Activated CD4-positive, alpha-beta T cell treated with anti-CD3 and anti-CD28 coated beads, Interleukin-2, amount 10 ng/mL, durations not matched to agents 7 days and 5 days (primary cell): ENCODE measurements at regions not wholly inside any gene's neighbourhood (a gene's known extent, or its start where the extent isn't known, plus 50 kb on each side); places are given as distances from the start of the nearest gene placed in this dataset.

Experiments
- CTCF ChIA-PET: fragments of 350-600 bp; sonication (Branson Sonifier 250); formaldehyde crosslinking; loops from one replicate; lab custom pipeline; 2021; ENCODE audit warnings: antibody characterized with exemption; lab: Charles Lee
- POLR2A ChIA-PET: fragments of 350-600 bp; sonication (Branson Sonifier 250); formaldehyde crosslinking; loops from one replicate; lab custom pipeline; 2021; ENCODE audit warnings: antibody characterized with exemption; lab: Charles Lee
- DNase-seq: peaks from one replicate; pipeline ENCODE4 v3.0.0-alpha.2; 2020
- H3K27ac Mint-ChIP-seq: one replicate; pipeline ENCODE4 v1.8.0; 2021; ENCODE audit warnings: mild to moderate bottlenecking, moderate library complexity, mixed read lengths
- H3K27me3 Mint-ChIP-seq: one replicate; pipeline ENCODE4 v1.8.0; 2021; ENCODE audit warnings: mixed read lengths
- H3K36me3 Mint-ChIP-seq: one replicate; pipeline ENCODE4 v1.8.0; 2021; ENCODE audit warnings: low read depth, mixed read lengths
- H3K4me1 Mint-ChIP-seq: one replicate; pipeline ENCODE4 v1.8.0; 2021; ENCODE audit warnings: mixed read lengths
- H3K4me3 Mint-ChIP-seq: one replicate; pipeline ENCODE4 v1.8.0; 2021; ENCODE audit warnings: mild to moderate bottlenecking, moderate library complexity, mixed read lengths
- H3K9me3 Mint-ChIP-seq: one replicate; pipeline ENCODE4 v1.8.0; 2021; ENCODE audit warnings: mixed read lengths

- Mint-ChIP-seq H3K27ac (no peak overlapping the region), H3K4me1 (no peaks in the 10 kb centered on the region), H3K9me3 (peaks cover 11% of the 10 kb centered on the region), H3K27me3 (no peaks in the 10 kb centered on the region), H3K4me3 (no peak overlapping the region), H3K36me3 (no peaks in the 10 kb centered on the region)
- CTCF ChIA-PET = no interaction called here
- POLR2A ChIA-PET = interaction anchor here (0.6 kb wide), 1 partner anchor 242 kb away, joined by 3 read pairs; no protein-coding TSS in a partner anchor
- DNase-seq = no peak
These were observed 710.7 kb upstream of the TBX3 start for GRCh38 chr12:115394496-115395220.

- H3K27me3 Mint-ChIP-seq = no peaks in the 10 kb centered on the region
- ChIA-PET CTCF (no interaction called here), POLR2A (no interaction called here)
- H3K4me1 Mint-ChIP-seq = no peaks in the 10 kb centered on the region
- no peaks in the 10 kb centered on the region for H3K36me3 Mint-ChIP-seq
- H3K27ac Mint-ChIP-seq = no peak overlapping the region
- no peak for DNase-seq
- H3K9me3 Mint-ChIP-seq = no peaks in the 10 kb centered on the region
- no peak overlapping the region for H3K4me3 Mint-ChIP-seq
These were observed 704.2 kb upstream of the TBX3 start for GRCh38 chr12:115388139-115388538.

- no peaks in the 10 kb centered on the region for H3K9me3 Mint-ChIP-seq
- no peaks in the 10 kb centered on the region for H3K4me1 Mint-ChIP-seq
- no peak overlapping the region for H3K27ac Mint-ChIP-seq
- H3K36me3 Mint-ChIP-seq = no peaks in the 10 kb centered on the region
- no peaks in the 10 kb centered on the region for H3K27me3 Mint-ChIP-seq
- no peak for DNase-seq
- ChIA-PET CTCF (no interaction called here), POLR2A (no interaction called here)
- no peak overlapping the region for H3K4me3 Mint-ChIP-seq
These were observed 703.5 kb upstream of the TBX3 start for GRCh38 chr12:115387467-115387901.

- Mint-ChIP-seq H3K27ac (no peak overlapping the region), H3K9me3 (no peaks in the 10 kb centered on the region), H3K4me3 (no peak overlapping the region)
These were observed 703.0 kb upstream of the TBX3 start for GRCh38 chr12:115386946-115387345.

DNA sequence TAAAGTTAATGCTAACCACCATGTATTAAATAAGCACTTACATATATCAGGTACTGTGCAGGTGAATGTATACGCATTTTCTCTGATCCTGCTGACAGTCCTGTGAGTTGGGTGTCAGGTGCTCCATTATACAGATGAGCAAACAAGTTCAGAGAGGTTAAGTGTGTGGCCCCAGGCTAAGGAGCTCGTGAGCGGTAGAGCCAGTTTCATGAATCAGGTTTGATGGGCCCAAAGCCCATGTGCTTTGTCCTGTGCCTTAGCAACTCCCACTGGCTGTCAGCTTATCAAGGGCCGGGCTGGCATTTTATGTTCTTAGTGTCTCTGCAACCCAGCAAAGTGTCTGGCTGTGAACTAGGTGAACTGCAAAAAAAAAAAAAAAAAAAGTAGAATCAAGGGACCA is 701.2 kb upstream of the TBX3 start:
- Mint-ChIP-seq H3K4me1 (no peaks in the 10 kb centered on the region), H3K27me3 (no peaks in the 10 kb centered on the region), H3K36me3 (no peaks in the 10 kb centered on the region), H3K9me3 (no peaks in the 10 kb centered on the region), H3K4me3 (no peak overlapping the region), H3K27ac (no peak overlapping the region)
- no peak for DNase-seq
- POLR2A ChIA-PET = no interaction called here
- CTCF ChIA-PET = no interaction called here

More at GRCh38 chr12:115386946-115387345, 703.0 kb upstream of the TBX3 start:
- POLR2A ChIA-PET = no interaction called here
- DNase-seq = no peak
- H3K36me3 Mint-ChIP-seq = no peaks in the 10 kb centered on the region
- H3K27me3 Mint-ChIP-seq = no peaks in the 10 kb centered on the region
- CTCF ChIA-PET = no interaction called here
- H3K4me1 Mint-ChIP-seq = no peaks in the 10 kb centered on the region

DNA sequence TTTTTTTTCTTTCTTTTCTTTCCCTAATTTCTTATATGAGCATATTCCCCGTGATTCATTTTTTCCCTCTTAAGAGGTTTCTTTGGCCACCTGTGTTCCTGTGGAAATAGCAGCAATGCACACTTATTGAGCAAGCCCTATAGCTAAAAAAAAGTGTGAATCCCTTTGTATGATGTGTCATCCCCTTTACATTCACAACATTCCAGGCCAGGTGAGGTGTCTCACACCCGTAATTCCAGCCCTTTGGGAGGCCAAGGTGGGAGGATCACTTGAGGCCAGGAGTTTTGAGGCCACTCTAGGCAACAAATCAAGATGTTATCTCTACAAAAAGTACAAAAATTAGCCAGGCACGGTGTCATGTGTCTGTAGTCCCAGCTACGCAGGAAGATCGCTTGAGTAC is 700.4 kb upstream of the TBX3 start:
- no peaks in the 10 kb centered on the region for H3K36me3 Mint-ChIP-seq
- ChIA-PET CTCF (no interaction called here), POLR2A (no interaction called here)
- no peak overlapping the region for H3K4me3 Mint-ChIP-seq
- no peaks in the 10 kb centered on the region for H3K27me3 Mint-ChIP-seq
- H3K4me1 Mint-ChIP-seq = no peaks in the 10 kb centered on the region
- H3K9me3 Mint-ChIP-seq = no peaks in the 10 kb centered on the region
- H3K27ac Mint-ChIP-seq = no peak overlapping the region
- DNase-seq = no peak

GRCh38 chr12:115383668-115384067 is 699.7 kb upstream of the TBX3 start:
- no peaks in the 10 kb centered on the region for H3K9me3 Mint-ChIP-seq
- H3K36me3 Mint-ChIP-seq = no peaks in the 10 kb centered on the region
- CTCF ChIA-PET = no interaction called here
- POLR2A ChIA-PET = interaction anchor here (0.7 kb wide), 1 partner anchor 1648 kb away, joined by 3 read pairs; no protein-coding TSS in a partner anchor
- no peak for DNase-seq
- H3K4me1 Mint-ChIP-seq = no peaks in the 10 kb centered on the region
- no peak overlapping the region for H3K4me3 Mint-ChIP-seq
- no peak overlapping the region for H3K27ac Mint-ChIP-seq
- H3K27me3 Mint-ChIP-seq = no peaks in the 10 kb centered on the region

DNA sequence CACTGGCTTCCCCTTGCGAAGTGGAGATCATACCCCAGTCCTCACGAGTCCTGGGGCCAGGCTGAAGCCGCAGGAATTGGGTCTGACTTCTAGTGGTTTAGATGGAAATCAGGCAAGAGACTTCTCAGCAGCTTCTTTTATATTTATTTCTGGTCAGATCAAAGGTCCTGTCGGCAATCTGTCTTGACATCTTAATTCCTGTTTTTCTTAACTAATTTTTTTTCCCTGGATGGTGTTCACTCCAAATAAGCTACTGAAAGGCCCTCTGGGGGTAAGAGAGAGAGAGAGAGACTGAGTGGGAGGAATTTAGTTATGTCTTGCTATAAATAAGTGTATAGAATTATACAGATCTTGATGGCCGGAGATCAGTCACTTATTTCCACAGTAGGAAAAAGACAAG is 698.7 kb upstream of the TBX3 start:
- CTCF ChIA-PET = no interaction called here
- Mint-ChIP-seq H3K4me3 (no peak overlapping the region), H3K27me3 (no peaks in the 10 kb centered on the region), H3K36me3 (no peaks in the 10 kb centered on the region), H3K27ac (no peak overlapping the region), H3K4me1 (no peaks in the 10 kb centered on the region), H3K9me3 (no peaks in the 10 kb centered on the region)
- no peak for DNase-seq
- POLR2A ChIA-PET = no interaction called here

DNA sequence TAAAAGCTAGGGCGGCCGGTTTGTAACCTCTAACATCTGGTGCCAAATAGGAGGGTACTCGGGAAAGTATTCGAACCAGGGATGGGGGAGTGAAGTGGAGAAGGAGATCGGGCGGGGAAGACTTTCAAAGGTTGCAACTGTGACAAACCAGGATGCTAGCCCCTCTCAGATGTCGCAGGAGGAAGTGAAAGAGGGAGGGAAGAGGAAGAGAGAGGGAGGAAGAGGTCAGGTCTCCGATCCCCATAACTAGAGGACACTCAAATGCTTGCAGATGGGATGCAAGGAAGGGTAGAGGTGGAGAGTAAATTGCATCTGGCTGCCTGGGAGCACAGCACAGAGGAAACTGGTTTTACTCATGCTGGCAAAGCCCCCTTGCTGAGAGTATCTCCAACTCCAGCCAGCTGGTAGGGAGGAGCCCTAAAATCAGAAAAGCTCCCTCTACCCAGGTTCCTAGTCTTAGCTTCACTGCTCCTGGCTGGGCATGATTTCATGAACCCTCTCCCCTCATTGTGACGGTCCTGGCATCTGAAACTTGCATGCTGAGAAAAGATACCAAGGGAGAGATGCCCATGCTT is 696.7 kb upstream of the TBX3 start:
- Mint-ChIP-seq H3K4me1 (peaks cover 2% of the 10 kb centered on the region), H3K36me3 (no peaks in the 10 kb centered on the region), H3K9me3 (no peaks in the 10 kb centered on the region), H3K27ac (no peak overlapping the region), H3K27me3 (no peaks in the 10 kb centered on the region), H3K4me3 (no peak overlapping the region)
- no peak for DNase-seq
- POLR2A ChIA-PET = no interaction called here
- CTCF ChIA-PET = no interaction called here

- no peaks in the 10 kb centered on the region for H3K36me3 Mint-ChIP-seq
- H3K9me3 Mint-ChIP-seq = peaks cover 5% of the 10 kb centered on the region
- POLR2A ChIA-PET = no interaction called here
These were observed 694.3 kb upstream of the TBX3 start for GRCh38 chr12:115378291-115378690.

GRCh38 chr12:115377779-115378178 is 693.8 kb upstream of the TBX3 start:
- Mint-ChIP-seq H3K27me3 (no peaks in the 10 kb centered on the region), H3K36me3 (no peaks in the 10 kb centered on the region), H3K9me3 (peaks cover 5% of the 10 kb centered on the region), H3K4me1 (peaks cover 13% of the 10 kb centered on the region), H3K4me3 (no peak overlapping the region), H3K27ac (no peak overlapping the region)
- POLR2A ChIA-PET = no interaction called here
- DNase-seq = no peak
- CTCF ChIA-PET = no interaction called here

More at GRCh38 chr12:115378291-115378690, 694.3 kb upstream of the TBX3 start:
- Mint-ChIP-seq H3K27ac (no peak overlapping the region), H3K4me3 (no peak overlapping the region), H3K4me1 (peaks cover 13% of the 10 kb centered on the region), H3K27me3 (no peaks in the 10 kb centered on the region)
- CTCF ChIA-PET = no interaction called here
- DNase-seq = no peak

GRCh38 chr12:115377230-115377629 is 693.3 kb upstream of the TBX3 start:
- peaks cover 5% of the 10 kb centered on the region for H3K9me3 Mint-ChIP-seq
- H3K27ac Mint-ChIP-seq = no peak overlapping the region
- CTCF ChIA-PET = no interaction called here
- H3K4me1 Mint-ChIP-seq = peaks cover 13% of the 10 kb centered on the region
- POLR2A ChIA-PET = no interaction called here
- no peaks in the 10 kb centered on the region for H3K36me3 Mint-ChIP-seq
- H3K4me3 Mint-ChIP-seq = no peak overlapping the region
- DNase-seq = no peak
- no peaks in the 10 kb centered on the region for H3K27me3 Mint-ChIP-seq

GRCh38 chr12:115375186-115375991 is 691.4 kb upstream of the TBX3 start:
- DNase-seq = no peak
- H3K27me3 Mint-ChIP-seq = no peaks in the 10 kb centered on the region
- CTCF ChIA-PET = no interaction called here
- no peak overlapping the region for H3K4me3 Mint-ChIP-seq
- peak overlapping the region; percentile 60 for H3K27ac Mint-ChIP-seq
- H3K4me1 Mint-ChIP-seq = peaks cover 13% of the 10 kb centered on the region
- peaks cover 5% of the 10 kb centered on the region for H3K9me3 Mint-ChIP-seq
- no peaks in the 10 kb centered on the region for H3K36me3 Mint-ChIP-seq
- POLR2A ChIA-PET = no interaction called here
